Epithelial cell of proximal tubule (primary cell): ENCODE measurements at regions not wholly inside any gene's neighbourhood (a gene's known extent, or its start where the extent isn't known, plus 50 kb on each side); places are given as distances from the start of the nearest gene placed in this dataset.

Source experiments
- DNase-seq: peaks from one replicate; pipeline ENCODE4 v3.0.0-alpha.2; 2011; ENCODE audit warnings: low read depth
- H3K4me3 ChIP-seq: 2 replicates; pipeline ENCODE4 v1.5.1; 2011; ENCODE audit warnings: low read depth, mild to moderate bottlenecking, low read length
- CTCF ChIP-seq: conservative IDR thresholded peaks from 2 replicates; pipeline ENCODE4 v1.5.1; 2012; ENCODE audit warnings: low read depth, mild to moderate bottlenecking, low read length

DNA sequence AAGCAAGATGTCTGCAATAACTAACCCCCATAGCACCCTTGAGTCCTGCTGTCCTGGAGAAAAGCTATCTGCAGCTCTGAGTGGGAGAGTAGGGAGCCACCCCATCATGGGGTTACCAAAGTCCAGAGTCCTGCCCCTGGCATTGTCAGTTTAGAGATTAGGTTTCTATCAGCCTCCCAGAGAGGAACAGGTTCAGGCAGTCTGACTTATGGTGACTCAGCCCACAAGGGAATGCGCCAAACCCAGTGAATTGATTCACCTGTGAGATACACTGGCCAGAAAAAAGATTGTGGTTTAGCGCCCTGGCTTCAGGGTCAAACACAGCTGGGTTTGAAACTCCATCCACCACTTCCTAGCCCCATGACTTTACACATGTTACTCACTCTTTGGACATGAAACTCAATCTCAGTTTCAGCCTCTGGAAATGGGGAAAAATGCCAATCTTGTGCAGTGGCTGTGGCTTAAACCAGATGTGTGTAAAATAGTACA is 263.6 kb upstream of the HES1 start:
- no peak overlapping the region for H3K4me3 ChIP-seq
- DNase-seq: peak; percentile 93
- no peak for TF ChIP-seq CTCF

DNA sequence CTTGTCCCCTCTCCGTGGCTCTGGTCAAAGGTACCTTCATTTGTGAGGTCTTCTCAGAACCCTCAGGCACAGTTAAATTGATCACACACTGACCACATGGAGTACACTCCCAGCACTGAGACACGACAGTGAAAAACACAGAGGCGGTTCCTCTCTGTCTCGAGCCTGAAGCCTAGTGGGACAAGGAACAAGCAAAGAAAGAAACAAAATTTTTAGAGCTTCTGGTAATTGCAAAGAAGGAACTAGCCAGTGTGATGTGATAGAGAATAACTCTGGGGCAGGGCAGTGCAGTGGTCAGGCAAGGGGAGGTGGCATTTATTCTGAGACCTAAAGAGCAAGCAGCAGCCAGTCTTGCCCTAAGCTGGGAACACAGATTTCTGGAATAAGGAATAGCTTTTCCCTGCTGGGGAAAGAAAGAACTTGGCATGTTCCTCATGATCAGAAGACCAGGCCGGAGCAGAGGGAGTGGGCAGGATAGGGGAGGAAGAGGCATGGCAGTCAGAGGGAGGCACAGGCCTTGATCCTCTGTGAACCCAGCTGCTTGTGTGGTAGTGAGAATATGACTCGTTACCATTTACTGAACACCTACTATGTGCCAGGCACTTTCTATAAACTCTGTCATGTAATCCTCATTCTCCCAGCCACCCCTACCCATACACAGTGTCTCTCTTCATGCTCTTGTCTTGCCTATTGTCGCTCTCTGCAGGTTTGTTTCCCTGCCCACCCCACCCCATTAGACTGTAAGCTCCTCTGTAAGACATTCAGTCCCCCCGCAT is 262.3 kb upstream of the HES1 start:
- no peak overlapping the region for H3K4me3 ChIP-seq
- no peak for TF ChIP-seq CTCF
- DNase-seq: no peak

- H3K4me3 ChIP-seq: no peak overlapping the region
- TF ChIP-seq CTCF: no peak
- no peak for DNase-seq
Measured at GRCh38 chr3:193874512-193874911, 261.4 kb upstream of the HES1 start.

DNA sequence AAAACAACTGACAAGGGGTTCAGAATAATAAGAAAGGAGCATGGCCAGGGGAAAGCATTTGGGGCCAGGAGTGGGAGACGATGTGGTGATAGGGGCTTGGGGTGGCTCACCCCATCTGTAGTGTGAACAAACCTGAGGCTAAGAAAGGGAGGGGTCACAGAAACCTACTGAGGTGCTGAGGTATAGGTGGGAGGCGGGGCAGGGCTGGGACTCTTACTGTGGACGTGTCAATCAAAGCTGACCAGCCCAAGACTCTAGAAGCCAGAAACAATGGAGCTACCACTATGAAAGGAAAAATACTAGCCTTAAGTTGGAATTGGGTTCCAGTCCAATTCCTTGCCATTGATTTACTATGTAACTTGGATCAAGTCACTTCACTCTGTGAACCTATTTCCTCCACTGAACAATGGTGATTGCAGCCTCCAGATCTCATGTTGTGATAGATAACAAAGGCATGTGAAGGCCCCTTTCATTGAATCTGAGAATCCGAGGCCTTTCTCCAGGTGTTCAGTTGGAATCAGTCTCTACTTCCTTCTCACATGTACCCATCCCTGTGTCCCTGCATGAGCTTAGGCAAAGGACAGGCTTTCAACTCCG is 260.9 kb upstream of the HES1 start:
- H3K4me3 ChIP-seq: no peak overlapping the region
- no peak for TF ChIP-seq CTCF
- DNase-seq: no peak

DNA sequence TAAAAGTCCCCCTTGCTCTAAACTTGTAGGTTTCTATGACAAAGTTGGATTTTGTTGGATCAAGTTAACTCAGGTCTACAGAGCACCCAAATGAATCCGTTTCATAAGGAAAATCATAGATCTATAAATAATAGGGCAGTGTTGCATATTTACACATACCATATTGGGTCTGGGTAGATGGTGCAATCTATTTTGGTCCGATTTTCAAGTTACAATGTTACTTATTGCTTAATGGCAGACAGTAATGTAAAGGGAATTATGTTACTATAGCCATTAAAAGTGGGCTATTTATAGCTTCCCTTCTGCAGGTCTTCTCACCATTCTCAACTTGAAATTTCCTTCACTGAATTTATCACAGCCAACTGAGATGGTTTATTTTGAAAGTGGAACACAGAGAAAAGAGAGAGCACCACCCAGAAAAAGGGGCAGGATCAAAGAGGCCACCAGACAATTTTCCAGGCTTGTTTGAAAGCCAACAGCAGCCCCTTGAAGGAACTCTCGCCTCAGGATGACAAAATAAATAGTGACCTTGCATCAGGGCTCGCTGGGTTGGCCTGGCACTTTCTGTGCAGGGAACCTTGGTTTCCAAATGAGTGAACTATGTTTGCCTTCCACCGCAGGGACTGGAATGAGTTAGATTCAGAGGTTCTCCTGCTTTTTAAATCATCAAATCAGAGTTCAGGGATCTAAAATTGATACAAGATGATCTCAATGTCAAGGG is 260.2 kb upstream of the HES1 start:
- H3K4me3 ChIP-seq: no peak overlapping the region
- TF ChIP-seq CTCF: no peak
- no peak for DNase-seq

DNA sequence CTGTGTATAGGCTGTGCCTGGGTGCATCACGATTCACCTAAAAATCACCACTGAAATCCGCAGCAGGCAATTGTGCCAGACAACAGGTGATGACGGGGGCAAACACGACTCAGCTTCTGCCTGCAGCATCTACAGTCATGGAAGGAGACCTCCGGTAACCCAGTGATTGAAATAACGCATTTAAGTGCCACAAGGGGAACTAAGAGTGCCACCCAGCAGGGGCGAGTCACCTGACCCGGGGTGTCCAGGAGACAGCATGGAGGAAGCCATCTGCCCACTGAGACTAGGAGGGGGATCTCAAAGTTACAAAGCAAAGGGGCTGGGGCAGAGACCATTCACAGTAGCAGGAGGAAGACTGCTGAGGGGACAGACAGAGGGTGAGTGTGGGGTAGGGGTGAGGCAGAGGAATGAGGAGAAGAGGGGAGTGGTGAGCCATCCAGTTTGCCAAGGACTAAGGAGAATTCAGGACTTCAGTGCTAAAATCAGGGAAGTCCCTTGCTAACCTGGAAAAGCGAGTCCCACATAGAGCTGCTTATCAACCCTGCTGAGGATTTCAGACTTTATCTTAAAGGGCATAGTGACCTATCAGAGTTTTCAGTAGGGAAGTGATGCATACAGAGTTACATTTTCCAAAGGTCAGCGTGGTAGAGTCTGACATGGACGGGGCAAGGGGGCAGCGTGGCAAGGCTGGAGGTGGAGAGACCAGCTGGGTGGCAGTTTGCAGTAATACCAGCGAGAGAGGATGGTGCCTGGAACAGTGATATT is 256.7 kb upstream of the HES1 start:
- no peak overlapping the region for H3K4me3 ChIP-seq
- no peak for DNase-seq
- TF ChIP-seq CTCF: no peak
